ENCODE measurements at regions not wholly inside any gene's neighbourhood (a gene's known extent, or its start where the extent isn't known, plus 50 kb on each side); places are given as distances from the start of the nearest gene placed in this dataset.

DNA sequence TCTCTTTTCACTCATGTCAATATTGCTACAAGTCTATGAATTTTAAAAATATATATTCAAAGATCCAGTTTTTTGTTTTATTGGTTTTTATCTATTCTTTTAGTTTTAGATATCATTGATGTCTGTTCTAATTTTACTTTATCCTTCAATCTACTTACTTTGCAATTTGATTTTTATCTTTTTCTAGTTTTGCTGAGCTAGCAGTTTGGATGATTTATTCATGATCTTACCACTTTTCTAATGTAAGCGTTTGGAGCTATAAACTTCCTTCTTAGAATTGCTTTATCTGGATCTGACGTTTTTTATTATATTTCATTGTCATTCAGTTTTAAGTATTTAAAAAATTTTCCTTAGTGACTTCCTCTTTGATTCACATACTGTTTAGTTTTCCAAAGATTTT is 664.5 kb upstream of the VSTM2A start:
- DNase-seq (no peak), ATAC-seq (no peak)
- no peaks in the 10 kb centered on the region for H3K27me3 ChIP-seq (ENCODE audit: low read length)
- no peak overlapping the region for H2AFZ ChIP-seq (ENCODE audit: low read length)
- no peaks in the 10 kb centered on the region for H3K9me3 ChIP-seq (ENCODE audit: low read length)
- ChIA-PET POLR2A (ENCODE audit: unreplicated experiment) (no interaction called here), CTCF (no interaction called here)
- H3K4me1 ChIP-seq (ENCODE audit: insufficient read depth, low read length), result no peaks in the 10 kb centered on the region
- H3K27ac ChIP-seq (ENCODE audit: low read length), result no peak overlapping the region
- H3F3A ChIP-seq (ENCODE audit: low read length, unreplicated experiment), result no peaks in the 10 kb centered on the region
- no peaks in the 10 kb centered on the region for H4K20me1 ChIP-seq (ENCODE audit: low read length)
- no peaks in the 10 kb centered on the region for H3K9me2 ChIP-seq (replicated peaks; ENCODE audit: low read length)
- no peak overlapping the region for H3K4me2 ChIP-seq (ENCODE audit: low read length)
- TF ChIP-seq EZH2phosphoT487 (IDR thresholded peaks at IDR 0.05; ENCODE audit: borderline replicate concordance, low read length), result no peak
- no peak for TF ChIP-seq CTCF (conservative IDR thresholded peaks at IDR 0.05; ENCODE audit: low read depth, low read length)
- no peak for TF ChIP-seq EZH2 (IDR thresholded peaks at IDR 0.05; ENCODE audit: low read length, unreplicated experiment)
- H3K79me2 ChIP-seq (ENCODE audit: low read length), result no peaks in the 10 kb centered on the region
- no peak overlapping the region for H3K4me3 ChIP-seq (ENCODE audit: low read length)
- H3K36me3 ChIP-seq (ENCODE audit: low read depth, low read length), result no peaks in the 10 kb centered on the region
- BruUV-seq (replicated peaks), result no TSS peak
- intact Hi-C loops (cut with micrococcal nuclease), result no loop called here
- H3K9ac ChIP-seq (ENCODE audit: low read length), result no peak overlapping the region

DNA sequence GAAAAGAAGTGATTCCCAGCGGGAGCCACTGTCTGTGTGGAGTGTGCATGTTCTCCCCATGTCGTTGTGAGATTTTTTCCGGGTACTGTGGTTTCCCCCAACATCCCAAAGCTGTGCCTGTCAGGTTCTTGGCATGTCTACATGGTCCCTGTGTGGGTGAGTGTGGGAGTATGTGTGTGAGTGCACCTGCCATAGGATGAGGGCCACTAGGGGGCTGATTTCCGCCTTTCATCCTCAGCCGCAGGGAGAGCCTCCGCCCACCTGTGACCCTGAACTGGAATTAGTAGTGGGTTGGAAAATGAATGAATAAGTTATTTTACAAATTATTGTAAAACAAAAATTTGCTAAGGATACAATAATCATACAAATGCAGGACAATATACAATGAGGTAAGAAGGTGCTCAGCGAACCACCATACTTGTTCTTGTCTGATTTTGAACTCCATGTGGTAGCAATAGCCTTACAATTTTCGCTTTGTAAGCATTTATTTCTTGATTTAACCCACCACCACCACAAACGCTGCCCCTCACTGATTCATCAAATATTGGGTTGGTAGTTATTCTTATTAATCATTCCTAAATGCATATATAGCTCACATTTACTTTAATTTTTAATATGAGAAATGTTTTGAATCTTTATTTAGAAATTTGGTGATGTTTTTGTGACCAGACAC is 641.2 kb upstream of the VSTM2A start:
- ChIA-PET CTCF (no interaction called here), POLR2A (ENCODE audit: unreplicated experiment) (no interaction called here)
- no peaks in the 10 kb centered on the region for H3K36me3 ChIP-seq (ENCODE audit: low read depth, low read length)
- no peaks in the 10 kb centered on the region for H4K20me1 ChIP-seq (ENCODE audit: low read length)
- H3K9me2 ChIP-seq (replicated peaks; ENCODE audit: low read length), result no peaks in the 10 kb centered on the region
- no peak overlapping the region for H2AFZ ChIP-seq (ENCODE audit: low read length)
- DNase-seq (no peak), ATAC-seq (no peak)
- H3K4me1 ChIP-seq (ENCODE audit: insufficient read depth, low read length), result no peaks in the 10 kb centered on the region
- intact Hi-C loops (cut with micrococcal nuclease), result no loop called here
- no peaks in the 10 kb centered on the region for H3F3A ChIP-seq (ENCODE audit: low read length, unreplicated experiment)
- no peak overlapping the region for H3K27ac ChIP-seq (ENCODE audit: low read length)
- no peak overlapping the region for H3K9ac ChIP-seq (ENCODE audit: low read length)
- H3K9me3 ChIP-seq (ENCODE audit: low read length), result no peaks in the 10 kb centered on the region
- TF ChIP-seq EZH2phosphoT487 (IDR thresholded peaks at IDR 0.05; ENCODE audit: borderline replicate concordance, low read length) (no peak), CTCF (conservative IDR thresholded peaks at IDR 0.05; ENCODE audit: low read depth, low read length) (no peak; the same call in 1 of the 2 replicates), EZH2 (IDR thresholded peaks at IDR 0.05; ENCODE audit: low read length, unreplicated experiment) (no peak)
- BruUV-seq (replicated peaks), result no TSS peak
- no peak overlapping the region for H3K4me2 ChIP-seq (ENCODE audit: low read length)
- H3K79me2 ChIP-seq (ENCODE audit: low read length), result no peaks in the 10 kb centered on the region
- H3K4me3 ChIP-seq (ENCODE audit: low read length), result no peak overlapping the region
- H3K27me3 ChIP-seq (ENCODE audit: low read length), result no peaks in the 10 kb centered on the region

DNA sequence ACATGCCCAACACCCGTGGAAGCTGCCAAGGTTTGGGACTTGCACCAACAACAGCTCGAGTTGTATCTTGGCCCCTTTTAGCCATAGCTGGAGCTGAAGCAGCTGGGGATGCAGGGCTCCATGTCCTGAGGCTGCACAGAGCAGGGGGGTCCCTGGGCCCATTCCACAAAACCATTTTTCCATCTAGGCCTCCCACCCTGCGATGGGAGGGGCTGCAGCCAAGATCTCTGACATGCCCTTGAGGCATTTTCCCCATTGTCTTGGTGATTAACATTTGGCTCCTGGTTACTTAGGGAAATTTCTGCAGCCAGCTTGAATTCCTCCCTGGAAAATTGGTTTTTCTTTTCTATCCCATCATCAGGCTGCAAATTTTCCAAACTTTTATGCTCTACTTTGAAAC is 637.8 kb upstream of the VSTM2A start:
- no peak for ATAC-seq
- Histone ChIP-seq H3K4me3 (ENCODE audit: low read length) (no peak overlapping the region), H3K36me3 (ENCODE audit: low read depth, low read length) (no peaks in the 10 kb centered on the region), H3F3A (ENCODE audit: low read length, unreplicated experiment) (no peaks in the 10 kb centered on the region), H3K9me3 (ENCODE audit: low read length) (no peaks in the 10 kb centered on the region), H3K27ac (ENCODE audit: low read length) (no peak overlapping the region), H3K4me1 (ENCODE audit: insufficient read depth, low read length) (no peaks in the 10 kb centered on the region), H2AFZ (ENCODE audit: low read length) (no peak overlapping the region), H4K20me1 (ENCODE audit: low read length) (no peaks in the 10 kb centered on the region), H3K4me2 (ENCODE audit: low read length) (no peak overlapping the region), H3K9me2 (replicated peaks; ENCODE audit: low read length) (no peaks in the 10 kb centered on the region), H3K79me2 (ENCODE audit: low read length) (no peaks in the 10 kb centered on the region), H3K27me3 (ENCODE audit: low read length) (no peaks in the 10 kb centered on the region), H3K9ac (ENCODE audit: low read length) (no peak overlapping the region)
- ChIA-PET CTCF (no interaction called here), POLR2A (ENCODE audit: unreplicated experiment) (no interaction called here)
- intact Hi-C loops (cut with micrococcal nuclease), result no loop called here
- no TSS peak for BruUV-seq (replicated peaks)
- no peak for DNase-seq
- TF ChIP-seq EZH2phosphoT487 (IDR thresholded peaks at IDR 0.05; ENCODE audit: borderline replicate concordance, low read length) (no peak), CTCF (conservative IDR thresholded peaks at IDR 0.05; ENCODE audit: low read depth, low read length) (no peak), EZH2 (IDR thresholded peaks at IDR 0.05; ENCODE audit: low read length, unreplicated experiment) (no peak)
